ENCODE measurements at regions not wholly inside any gene's neighbourhood (a gene's known extent, or its start where the extent isn't known, plus 50 kb on each side); places are given as distances from the start of the nearest gene placed in this dataset.
"Not testable (repeated sequence)": the region's sequence is repeated elsewhere in the genome, so short reads cannot be mapped to it uniquely, and the experiment has no call there.

- DNase-seq = no peak
Measured at GRCh38 chr13:76331943-76332712, 554.1 kb downstream of the KCTD12 start.

GRCh38 chr13:76330761-76331160 lies 555.4 kb downstream of the KCTD12 start:
- no peak for DNase-seq

- DNase-seq = no peak
Measured at GRCh38 chr13:76329866-76330580, 556.2 kb downstream of the KCTD12 start.

GRCh38 chr13:76329004-76329403 lies 557.2 kb downstream of the KCTD12 start:
- no peak for DNase-seq

GRCh38 chr13:76326343-76326742 lies 559.9 kb downstream of the KCTD12 start:
- no peak for DNase-seq

- no peak for DNase-seq
Measured at GRCh38 chr13:76319921-76320320, 566.3 kb downstream of the KCTD12 start.

- DNase-seq = no peak
Measured at GRCh38 chr13:76316998-76317527, 569.1 kb downstream of the KCTD12 start.

- DNase-seq = no peak
Measured at GRCh38 chr13:76314495-76314894, 571.7 kb downstream of the KCTD12 start.

GRCh38 chr13:76307142-76307541 lies 579.1 kb downstream of the KCTD12 start:
- no peak for DNase-seq

GRCh38 chr13:76300688-76301087 lies 585.5 kb downstream of the KCTD12 start:
- DNase-seq = no peak

GRCh38 chr13:76297331-76297730 lies 588.9 kb downstream of the KCTD12 start:
- DNase-seq = no peak

GRCh38 chr13:76296751-76297150 lies 589.5 kb downstream of the KCTD12 start:
- DNase-seq = no peak

- not testable (repeated sequence) for DNase-seq
Measured at GRCh38 chr13:76295020-76295419, 591.2 kb downstream of the KCTD12 start.

- no peak for DNase-seq
Measured at GRCh38 chr13:76293751-76294150, 592.5 kb downstream of the KCTD12 start.

- no peak for DNase-seq
Measured at GRCh38 chr13:76293346-76293745, 592.9 kb downstream of the KCTD12 start.

- DNase-seq = no peak
Measured at GRCh38 chr13:76292726-76293125, 593.5 kb downstream of the KCTD12 start.

- no peak for DNase-seq
Measured at GRCh38 chr13:76292031-76292430, 594.2 kb downstream of the KCTD12 start.

GRCh38 chr13:76289558-76289957 lies 596.6 kb downstream of the KCTD12 start:
- DNase-seq = no peak

GRCh38 chr13:76286178-76286577 lies 600.0 kb downstream of the KCTD12 start:
- DNase-seq = no peak

GRCh38 chr13:76285463-76285862 lies 600.7 kb downstream of the KCTD12 start:
- DNase-seq = no peak

GRCh38 chr13:76279766-76280165 lies 606.4 kb downstream of the KCTD12 start:
- not testable (repeated sequence) for DNase-seq

- no peak for DNase-seq
Measured at GRCh38 chr13:76271728-76272232, 614.4 kb downstream of the KCTD12 start.

- not testable (repeated sequence) for DNase-seq
Measured at GRCh38 chr13:76268307-76268706, 617.9 kb downstream of the KCTD12 start.

- DNase-seq = no peak
Measured at GRCh38 chr13:76267216-76267615, 619.0 kb downstream of the KCTD12 start.

Measured in activated T-cell treated with anti-CD3 and anti-CD28 coated beads, Interleukin-2, amount 50 U/mL, for 48 hours (primary cell).